Naive thymus-derived CD8-positive, alpha-beta T cell (primary cell): ENCODE measurements at regions not wholly inside any gene's neighbourhood (a gene's known extent, or its start where the extent isn't known, plus 50 kb on each side); places are given as distances from the start of the nearest gene placed in this dataset.
"Not testable (repeated sequence)": the region's sequence is repeated elsewhere in the genome, so short reads cannot be mapped to it uniquely, and the experiment has no call there.

Experiments used
- ATAC-seq, 2 donors: fragments of 150-1000 bp; cut with Tn5 transposase in 1 of 2; sonication (Bioruptor Pico), chemical (Tn5 transposase) in 1 of 2; 1 replicate in 1 of 2; 2 replicates in 1 of 2; pipeline ENCODE4 v1.10.0; 2021; ENCODE audit warnings: mild to moderate bottlenecking in 2 of 2, moderate library complexity in 2 of 2
- POLR2A ChIA-PET: fragments of 350-600 bp; sonication (Branson Sonifier 250); formaldehyde crosslinking; loops from one replicate; lab custom pipeline; 2021; ENCODE audit warnings: antibody characterized with exemption; lab: Charles Lee
- DNase-seq, 10 donors: peaks; one replicate each; pipeline versions ENCODE4 v3.0.0 to v3.0.0-alpha.2; 2020 to 2022
- H3K27ac Mint-ChIP-seq, 10 donors: one replicate each; pipeline ENCODE4 v1.8.0; 2020 to 2022; ENCODE audit warnings: mild to moderate bottlenecking in 10 of 10, mixed read lengths in 10 of 10, moderate library complexity in 4 of 10, inconsistent platforms in 1 of 10
- H3K27me3 Mint-ChIP-seq, 5 donors: one replicate each; pipeline ENCODE4 v1.8.0; 2021 to 2022; ENCODE audit warnings: mixed read lengths in 5 of 5
- H3K36me3 Mint-ChIP-seq, 3 donors: one replicate each; pipeline ENCODE4 v1.8.0; 2020 to 2022; ENCODE audit warnings: mixed read lengths in 3 of 3, mild to moderate bottlenecking in 2 of 3, inconsistent platforms in 1 of 3
- H3K4me1 Mint-ChIP-seq, 4 donors: one replicate each; pipeline ENCODE4 v1.8.0; 2021 to 2022; ENCODE audit warnings: mixed read lengths in 4 of 4
- H3K4me3 Mint-ChIP-seq, 10 donors: one replicate each; pipeline ENCODE4 v1.8.0; 2020 to 2022; ENCODE audit warnings: mild to moderate bottlenecking in 10 of 10, mixed read lengths in 10 of 10, moderate library complexity in 6 of 10, inconsistent platforms in 1 of 10
- H3K9me3 Mint-ChIP-seq, 9 donors: one replicate each; pipeline ENCODE4 v1.8.0; 2020 to 2022; ENCODE audit warnings: mixed read lengths in 9 of 9, mild to moderate bottlenecking in 3 of 9, inconsistent platforms in 1 of 9, moderate library complexity in 1 of 9

DNA sequence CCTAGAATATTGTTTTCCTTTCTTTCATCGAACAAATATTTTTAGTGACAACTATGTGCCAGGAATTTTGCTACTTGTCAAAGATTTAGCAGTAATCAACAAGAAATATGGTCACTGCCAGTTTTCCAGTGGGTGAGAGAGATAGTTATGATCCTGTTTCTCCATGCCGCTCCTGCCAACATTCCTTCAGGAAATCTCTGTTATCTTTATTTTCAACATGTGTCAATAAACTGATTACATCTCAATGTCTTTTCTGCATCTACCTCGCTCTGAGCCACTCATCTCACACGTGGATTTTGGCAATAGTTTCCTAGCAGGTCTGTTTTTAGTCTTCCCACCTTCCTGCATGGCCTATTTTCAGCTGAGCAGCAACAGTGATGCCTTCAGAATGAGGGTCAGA lies 650.0 kb upstream of the STXBP6 start:
- no peak for ATAC-seq

GRCh38 chr14:25698111-25698510 lies 648.2 kb upstream of the STXBP6 start:
- DNase-seq (no peak), ATAC-seq (no peak)
- Mint-ChIP-seq H3K27ac (no peak overlapping the region), H3K4me3 (no peak overlapping the region), H3K27me3 (no peaks in the 10 kb centered on the region), H3K4me1 (no peaks in the 10 kb centered on the region), H3K36me3 (no peaks in the 10 kb centered on the region), H3K9me3 (peaks cover 0 to 13% (median 4%) of the 10 kb centered on the region in 9 donors)
- POLR2A ChIA-PET = no interaction called here

More for the DNA sequence above, 650.0 kb upstream of the STXBP6 start:
- Mint-ChIP-seq H3K36me3 (peaks cover 0 to 7% (median 0%) of the 10 kb centered on the region in 3 donors), H3K27me3 (no peaks in the 10 kb centered on the region), H3K4me3 (no peak overlapping the region), H3K27ac (no peak overlapping the region), H3K4me1 (no peaks in the 10 kb centered on the region), H3K9me3 (peaks cover 0 to 12% (median 4%) of the 10 kb centered on the region in 9 donors)
- POLR2A ChIA-PET = no interaction called here
- no peak for DNase-seq

GRCh38 chr14:25696176-25696575 lies 646.2 kb upstream of the STXBP6 start:
- peaks cover 0 to 13% (median 5%) of the 10 kb centered on the region in 9 donors for H3K9me3 Mint-ChIP-seq
- POLR2A ChIA-PET = no interaction called here

DNA sequence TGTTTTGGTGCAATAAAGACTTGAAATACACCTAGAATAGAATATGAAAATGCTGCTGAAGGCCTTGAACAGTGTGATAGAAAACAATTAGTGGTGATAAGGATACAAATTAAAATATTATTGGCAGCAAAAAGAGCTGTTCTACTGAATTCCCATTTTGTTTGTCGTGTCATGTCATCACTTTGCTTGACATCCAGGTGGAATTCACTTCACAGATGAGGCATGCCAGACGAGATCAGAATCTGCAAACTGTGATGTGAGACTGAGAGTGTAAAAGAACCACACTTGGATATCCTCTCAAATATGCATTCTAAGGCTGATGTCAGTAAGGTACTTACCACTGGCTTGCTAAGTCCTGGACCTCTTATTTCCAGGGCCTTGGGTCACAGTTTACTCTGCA lies 635.1 kb upstream of the STXBP6 start:
- ATAC-seq (no peak), DNase-seq (no peak)
- Mint-ChIP-seq H3K27me3 (no peaks in the 10 kb centered on the region), H3K4me3 (no peak overlapping the region), H3K4me1 (no peaks in the 10 kb centered on the region), H3K36me3 (no peaks in the 10 kb centered on the region), H3K27ac (no peak overlapping the region), H3K9me3 (peaks cover 0 to 12% (median 3%) of the 10 kb centered on the region in 9 donors)
- POLR2A ChIA-PET = no interaction called here

More at GRCh38 chr14:25696176-25696575, 646.2 kb upstream of the STXBP6 start:
- Mint-ChIP-seq H3K36me3 (no peaks in the 10 kb centered on the region), H3K27me3 (no peaks in the 10 kb centered on the region), H3K4me1 (no peaks in the 10 kb centered on the region), H3K27ac (no peak overlapping the region), H3K4me3 (no peak overlapping the region)
- ATAC-seq = no peak
- no peak for DNase-seq

- ATAC-seq (no peak), DNase-seq (peak in 1 of 10 donors; percentile 3)
- Mint-ChIP-seq H3K27me3 (no peaks in the 10 kb centered on the region), H3K4me3 (no peak overlapping the region), H3K36me3 (peaks cover 0 to 11% (median 0%) of the 10 kb centered on the region in 3 donors), H3K27ac (no peak overlapping the region), H3K9me3 (peaks cover 0 to 19% (median 5%) of the 10 kb centered on the region in 9 donors), H3K4me1 (no peaks in the 10 kb centered on the region)
- POLR2A ChIA-PET = no interaction called here
These were observed 631.0 kb upstream of the STXBP6 start for GRCh38 chr14:25680934-25681333.

GRCh38 chr14:25680511-25680910 lies 630.6 kb upstream of the STXBP6 start:
- H3K27ac Mint-ChIP-seq, ATAC-seq, DNase-seq, H3K4me3 Mint-ChIP-seq, POLR2A ChIA-PET, H3K27me3 Mint-ChIP-seq, H3K4me1 Mint-ChIP-seq: not testable (repeated sequence)
- peaks cover 0 to 19% (median 3%) of the 10 kb centered on the region in 9 donors for H3K9me3 Mint-ChIP-seq
- peaks cover 0 to 11% (median 0%) of the 10 kb centered on the region in 3 donors for H3K36me3 Mint-ChIP-seq

- DNase-seq (no peak), ATAC-seq (no peak)
- Mint-ChIP-seq H3K27me3 (no peaks in the 10 kb centered on the region), H3K9me3 (peaks cover 0 to 19% (median 8%) of the 10 kb centered on the region in 9 donors), H3K4me1 (no peaks in the 10 kb centered on the region), H3K36me3 (peaks cover 0 to 11% (median 0%) of the 10 kb centered on the region in 3 donors), H3K27ac (no peak overlapping the region), H3K4me3 (no peak overlapping the region)
- POLR2A ChIA-PET = no interaction called here
These were observed 627.2 kb upstream of the STXBP6 start for GRCh38 chr14:25677111-25677510.

- DNase-seq = no peak
- Mint-ChIP-seq H3K27me3 (no peaks in the 10 kb centered on the region), H3K36me3 (no peaks in the 10 kb centered on the region), H3K9me3 (peaks cover 0 to 12% (median 2%) of the 10 kb centered on the region in 9 donors), H3K27ac (no peak overlapping the region), H3K4me1 (no peaks in the 10 kb centered on the region), H3K4me3 (no peak overlapping the region)
- ATAC-seq = no peak
- POLR2A ChIA-PET = no interaction called here
These were observed 617.4 kb upstream of the STXBP6 start for GRCh38 chr14:25667387-25667786.

GRCh38 chr14:25666877-25667276 lies 616.9 kb upstream of the STXBP6 start:
- H3K27me3 Mint-ChIP-seq = no peaks in the 10 kb centered on the region
- no peaks in the 10 kb centered on the region for H3K4me1 Mint-ChIP-seq
- peaks cover 0 to 11% (median 2%) of the 10 kb centered on the region in 9 donors for H3K9me3 Mint-ChIP-seq
- no peaks in the 10 kb centered on the region for H3K36me3 Mint-ChIP-seq
- no peak overlapping the region for H3K4me3 Mint-ChIP-seq
- no peak overlapping the region for H3K27ac Mint-ChIP-seq
- DNase-seq (no peak), ATAC-seq (no peak)
- POLR2A ChIA-PET = no interaction called here

DNA sequence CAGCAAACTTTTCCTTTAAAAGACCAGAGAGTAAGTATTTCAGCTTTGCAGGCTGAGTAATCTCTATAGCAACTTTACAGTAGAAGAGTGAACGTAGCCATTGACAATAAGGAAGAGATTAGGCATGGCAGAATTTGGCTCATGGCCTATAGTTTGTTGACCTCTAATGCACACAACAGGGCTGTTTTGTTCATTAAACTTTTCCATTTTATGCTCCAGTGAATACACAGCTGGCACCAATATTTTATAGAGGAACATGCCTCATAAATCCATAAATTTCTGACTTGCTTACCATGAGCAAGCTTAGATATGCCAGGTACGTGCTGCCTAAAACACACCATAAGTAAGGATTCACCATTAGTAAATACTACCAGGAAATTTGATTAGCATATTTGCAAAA lies 609.0 kb upstream of the STXBP6 start:
- POLR2A ChIA-PET = no interaction called here
- Mint-ChIP-seq H3K4me3 (no peak overlapping the region), H3K27me3 (no peaks in the 10 kb centered on the region), H3K36me3 (no peaks in the 10 kb centered on the region), H3K4me1 (no peaks in the 10 kb centered on the region), H3K9me3 (peaks cover 0 to 19% (median 4%) of the 10 kb centered on the region in 9 donors), H3K27ac (no peak overlapping the region)
- no peak for DNase-seq
- no peak for ATAC-seq

GRCh38 chr14:25630447-25630846 lies 580.5 kb upstream of the STXBP6 start:
- no peak overlapping the region for H3K27ac Mint-ChIP-seq
- POLR2A ChIA-PET = no interaction called here
- no peak overlapping the region for H3K4me3 Mint-ChIP-seq
- no peaks in the 10 kb centered on the region for H3K4me1 Mint-ChIP-seq
- no peak for ATAC-seq
- no peaks in the 10 kb centered on the region for H3K36me3 Mint-ChIP-seq
- H3K27me3 Mint-ChIP-seq = no peaks in the 10 kb centered on the region
- no peak for DNase-seq
- peaks cover 0 to 8% (median 2%) of the 10 kb centered on the region in 9 donors for H3K9me3 Mint-ChIP-seq

GRCh38 chr14:25628978-25629377 lies 579.0 kb upstream of the STXBP6 start:
- no peak overlapping the region for H3K27ac Mint-ChIP-seq
- H3K4me1 Mint-ChIP-seq = no peaks in the 10 kb centered on the region
- POLR2A ChIA-PET = no interaction called here
- ATAC-seq (no peak), DNase-seq (no peak)
- H3K9me3 Mint-ChIP-seq = peaks cover 0 to 8% (median 1%) of the 10 kb centered on the region in 9 donors
- H3K36me3 Mint-ChIP-seq = no peaks in the 10 kb centered on the region
- no peaks in the 10 kb centered on the region for H3K27me3 Mint-ChIP-seq
- H3K4me3 Mint-ChIP-seq = no peak overlapping the region

GRCh38 chr14:25628390-25628789 lies 578.4 kb upstream of the STXBP6 start:
- Mint-ChIP-seq H3K4me1 (no peaks in the 10 kb centered on the region), H3K27ac (no peak overlapping the region), H3K36me3 (no peaks in the 10 kb centered on the region), H3K9me3 (peaks cover 0 to 8% (median 3%) of the 10 kb centered on the region in 9 donors), H3K4me3 (no peak overlapping the region), H3K27me3 (no peaks in the 10 kb centered on the region)
- DNase-seq = no peak
- POLR2A ChIA-PET = no interaction called here
- ATAC-seq = no peak

DNA sequence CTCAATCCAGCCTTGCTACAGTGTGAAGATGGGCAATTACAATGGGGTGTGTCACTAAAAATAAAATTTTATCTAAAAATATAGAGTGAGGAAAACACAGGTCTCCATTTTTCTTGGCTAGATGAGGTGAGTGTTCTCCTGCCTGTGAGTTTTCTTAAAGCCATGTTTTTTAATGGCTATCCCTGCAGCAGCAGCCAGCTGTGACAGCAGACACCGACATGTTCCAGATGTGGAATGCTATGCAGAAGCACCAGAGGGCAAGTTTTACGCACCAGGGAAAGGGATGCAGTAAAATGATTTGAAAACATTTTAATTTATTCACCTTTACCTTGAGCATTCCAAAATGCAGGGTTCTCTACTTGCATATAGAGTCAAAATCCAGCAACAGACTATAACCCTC lies 577.0 kb upstream of the STXBP6 start:
- no peak overlapping the region for H3K27ac Mint-ChIP-seq
- no peaks in the 10 kb centered on the region for H3K36me3 Mint-ChIP-seq
- POLR2A ChIA-PET = no interaction called here
- H3K4me3 Mint-ChIP-seq = no peak overlapping the region
- peaks cover 0 to 8% (median 4%) of the 10 kb centered on the region in 9 donors for H3K9me3 Mint-ChIP-seq
- ATAC-seq (no peak), DNase-seq (no peak)
- no peaks in the 10 kb centered on the region for H3K4me1 Mint-ChIP-seq
- H3K27me3 Mint-ChIP-seq = no peaks in the 10 kb centered on the region
